Smooth muscle cell of the brain vasculature (primary cell): ENCODE measurements at regions not wholly inside any gene's neighbourhood (a gene's known extent, or its start where the extent isn't known, plus 50 kb on each side); places are given as distances from the start of the nearest gene placed in this dataset.

Experiments
- DNase-seq: peaks from one replicate; pipeline ENCODE4 v3.0.0-alpha.2; 2012; ENCODE audit warnings: low read depth, low spot score

DNA sequence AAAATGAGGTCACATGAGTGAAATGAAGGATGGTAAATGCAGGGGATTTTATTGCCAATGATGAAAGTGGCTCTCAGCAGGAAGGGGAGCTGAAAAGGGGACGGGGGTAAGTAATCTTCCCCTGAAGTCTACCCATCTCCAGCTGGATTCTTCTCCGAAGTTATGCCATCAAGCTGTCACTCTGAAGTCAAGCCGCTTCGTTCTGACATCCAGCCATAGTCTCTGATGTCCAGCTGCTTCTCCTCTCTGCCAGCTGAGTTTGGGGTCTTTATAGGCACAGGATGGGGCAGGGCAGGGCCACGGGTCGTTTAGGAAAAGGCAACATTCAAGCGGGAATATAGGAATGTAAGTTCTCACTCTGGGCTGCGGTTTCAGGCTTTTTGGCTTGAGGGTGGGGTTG is 181.9 kb upstream of the ANO3 start:
- no peak for DNase-seq

DNA sequence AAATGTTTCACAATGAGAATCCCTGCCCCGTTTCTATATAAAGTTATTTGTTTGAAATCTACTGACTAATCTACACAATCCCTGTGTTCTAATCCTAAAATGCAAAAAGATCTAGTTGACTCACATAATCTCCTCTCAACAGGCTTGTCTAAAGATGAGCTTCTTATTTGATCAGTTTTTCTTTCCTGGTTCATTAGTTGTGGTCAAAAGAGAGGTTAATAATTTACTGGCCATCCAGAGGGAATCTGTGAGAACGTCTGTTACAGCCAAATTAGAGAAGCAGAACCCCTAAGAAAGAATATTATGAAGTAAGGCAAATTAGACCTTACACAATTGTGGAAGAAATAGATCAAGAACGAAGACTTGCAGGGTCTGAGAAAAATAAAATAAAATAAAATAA is 173.7 kb upstream of the ANO3 start:
- DNase-seq = no peak

DNA sequence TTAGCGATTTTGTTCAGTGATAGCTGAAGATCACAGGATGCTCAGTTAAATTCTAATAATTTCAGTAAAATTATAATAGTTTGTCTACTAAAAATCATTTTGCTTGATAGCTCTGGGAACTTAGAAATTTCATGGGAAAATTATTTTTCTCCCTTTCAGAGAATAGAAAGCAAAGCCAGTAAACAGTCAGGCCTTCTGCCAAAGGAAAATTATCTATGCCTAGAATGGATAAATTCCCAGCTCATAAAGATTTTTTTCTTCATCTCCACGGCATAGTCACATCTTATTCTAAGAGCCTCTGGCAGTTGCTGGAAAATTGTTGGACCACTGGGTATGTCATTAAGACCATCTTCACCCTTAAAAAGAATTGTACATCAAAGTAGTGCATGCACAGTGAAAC is 169.6 kb upstream of the ANO3 start:
- DNase-seq = no peak

DNA sequence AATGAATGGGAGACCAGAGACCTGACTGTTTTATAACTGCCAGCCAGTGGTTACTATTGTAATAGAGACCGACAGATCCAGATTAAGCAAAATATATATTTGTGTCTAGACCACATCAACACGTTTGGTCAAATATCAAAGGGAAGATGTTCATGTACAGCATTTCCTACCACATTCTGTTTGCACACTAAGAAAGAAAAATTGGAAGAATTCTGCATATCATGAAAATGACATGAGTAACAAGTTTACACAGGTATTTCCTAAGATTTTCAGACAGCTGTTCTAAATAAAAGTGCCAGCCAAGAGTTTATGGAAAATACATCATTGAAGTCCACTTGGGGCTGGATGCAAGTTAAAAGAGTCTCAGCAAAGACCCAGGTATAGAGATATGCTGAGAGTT is 145.5 kb upstream of the ANO3 start:
- no peak for DNase-seq

DNA sequence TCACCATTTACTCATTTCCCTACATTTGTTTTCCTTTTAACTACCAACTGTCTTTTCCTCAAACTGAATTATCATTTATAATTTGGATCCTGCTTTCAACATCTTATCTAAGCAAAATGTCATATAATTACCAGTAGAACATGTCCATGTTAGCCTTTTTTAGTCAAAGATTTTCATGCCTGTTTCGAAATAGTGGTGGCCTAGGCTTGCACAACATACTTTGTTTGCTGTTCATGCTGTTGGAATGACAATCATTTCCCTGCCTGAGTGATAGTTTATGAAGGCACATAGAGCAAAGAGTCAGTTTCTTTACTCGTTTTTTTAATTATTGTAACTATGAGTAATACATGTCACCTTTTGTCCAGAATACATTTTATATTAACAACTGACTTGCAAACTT is 144.3 kb upstream of the ANO3 start:
- no peak for DNase-seq

DNA sequence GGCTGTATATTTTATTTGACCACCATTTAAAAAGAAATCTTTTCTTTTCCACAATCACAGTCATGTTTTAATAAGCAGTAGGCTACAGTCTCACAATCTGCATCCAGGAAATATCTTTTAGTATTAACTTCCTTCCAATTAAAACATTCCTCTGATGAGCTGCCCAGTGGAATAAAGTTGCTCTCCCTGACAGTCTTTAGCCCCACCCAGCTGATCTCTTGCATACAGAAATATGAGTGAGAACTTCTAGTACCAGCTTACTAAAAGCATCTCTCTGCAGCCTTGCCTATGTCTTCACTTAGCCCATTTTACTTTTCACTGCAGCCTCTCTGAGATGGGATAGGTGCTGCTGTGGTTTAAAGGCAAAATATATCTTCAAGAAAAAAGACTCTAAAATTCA is 143.4 kb upstream of the ANO3 start:
- no peak for DNase-seq

DNA sequence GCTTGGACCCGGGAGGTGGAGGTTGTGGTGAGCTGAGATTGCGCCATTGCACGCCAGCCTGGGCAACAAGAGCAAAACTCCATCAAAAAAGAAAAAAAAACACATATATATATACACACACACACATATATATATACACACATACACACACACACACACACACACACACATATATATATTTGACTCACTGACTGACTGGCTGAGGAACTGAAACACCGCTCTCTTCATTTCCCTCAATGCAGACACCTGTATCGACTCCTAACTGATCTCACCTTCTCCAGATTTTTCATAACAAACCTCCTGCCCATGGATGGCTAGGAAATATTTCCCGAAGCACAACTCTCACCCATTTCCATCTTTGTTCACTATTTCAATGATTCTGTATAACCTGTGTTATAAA is 140.7 kb upstream of the ANO3 start:
- no peak for DNase-seq

DNA sequence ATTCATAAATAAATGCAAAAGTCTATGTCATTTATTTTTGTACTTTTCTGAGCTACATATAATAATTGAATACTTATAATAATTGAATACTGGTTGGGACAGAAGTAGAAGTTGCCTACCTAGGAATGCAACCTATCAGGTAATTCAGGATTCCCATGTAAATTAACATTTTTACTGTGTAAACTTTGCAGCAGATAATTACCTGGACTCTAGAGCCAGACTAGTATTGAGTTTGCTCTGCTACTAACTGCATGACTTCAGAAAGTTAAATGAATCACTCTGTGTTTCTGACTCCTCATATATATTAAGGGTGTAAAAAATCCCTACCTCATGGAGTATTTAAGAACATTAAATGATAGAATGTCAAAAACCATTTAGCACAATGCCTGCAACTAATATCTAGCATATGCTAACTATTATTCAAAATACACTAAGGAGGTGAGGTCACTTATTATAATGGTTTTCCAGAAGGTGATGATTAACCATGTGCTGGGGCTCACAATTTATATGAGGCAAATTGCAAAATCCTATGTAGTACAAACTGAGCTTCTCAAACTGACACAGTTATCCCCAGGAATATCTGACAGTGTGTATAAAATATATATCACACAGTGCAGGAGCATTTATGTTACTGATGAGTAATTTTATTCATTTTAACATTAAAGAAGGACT is 138.1 kb upstream of the ANO3 start:
- DNase-seq = no peak

DNA sequence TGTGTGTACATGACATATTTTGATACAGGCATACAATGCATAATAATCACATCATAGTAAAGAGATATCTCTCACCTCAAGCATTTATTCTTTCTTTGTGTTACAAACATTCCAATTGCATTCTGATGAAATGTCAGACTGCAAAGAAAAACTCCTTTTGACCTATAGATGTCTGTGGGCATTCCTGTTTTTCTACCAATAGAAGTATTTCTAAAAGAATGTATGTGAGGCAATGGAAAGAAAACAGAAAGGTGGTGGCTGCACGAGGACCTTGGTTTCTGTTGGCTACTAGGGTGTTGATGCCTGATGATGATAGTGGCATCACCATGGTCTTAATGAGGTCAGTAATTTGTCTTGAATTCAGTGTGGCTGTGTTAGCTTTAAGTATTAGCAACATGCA is 137.0 kb upstream of the ANO3 start:
- no peak for DNase-seq

DNA sequence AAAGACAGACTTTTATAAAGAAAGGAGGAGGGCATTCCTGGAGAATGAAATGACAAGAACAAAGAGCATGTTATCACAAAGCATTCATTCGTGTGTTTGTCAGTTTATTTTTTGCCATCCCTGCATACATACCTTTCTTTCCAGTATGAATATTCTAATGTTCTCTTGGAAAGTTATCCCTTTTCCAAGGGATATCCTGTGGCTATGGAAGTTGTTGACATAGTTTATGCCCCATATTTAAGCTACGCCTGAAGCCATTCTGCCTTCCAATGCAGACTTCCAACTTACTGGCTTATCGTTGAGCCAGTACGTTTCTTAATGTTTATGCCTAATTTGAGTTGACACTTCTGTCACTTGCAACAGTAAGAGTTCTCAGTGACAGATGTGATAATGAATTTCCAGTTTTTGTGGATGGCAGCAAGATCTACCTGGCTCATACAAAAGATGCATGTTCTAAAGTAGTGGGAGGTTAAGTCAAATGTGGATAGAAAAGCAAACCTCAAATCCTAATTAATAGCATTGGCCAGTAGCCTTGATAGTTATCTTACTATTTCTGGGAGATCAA is 133.3 kb upstream of the ANO3 start:
- DNase-seq = no peak

DNA sequence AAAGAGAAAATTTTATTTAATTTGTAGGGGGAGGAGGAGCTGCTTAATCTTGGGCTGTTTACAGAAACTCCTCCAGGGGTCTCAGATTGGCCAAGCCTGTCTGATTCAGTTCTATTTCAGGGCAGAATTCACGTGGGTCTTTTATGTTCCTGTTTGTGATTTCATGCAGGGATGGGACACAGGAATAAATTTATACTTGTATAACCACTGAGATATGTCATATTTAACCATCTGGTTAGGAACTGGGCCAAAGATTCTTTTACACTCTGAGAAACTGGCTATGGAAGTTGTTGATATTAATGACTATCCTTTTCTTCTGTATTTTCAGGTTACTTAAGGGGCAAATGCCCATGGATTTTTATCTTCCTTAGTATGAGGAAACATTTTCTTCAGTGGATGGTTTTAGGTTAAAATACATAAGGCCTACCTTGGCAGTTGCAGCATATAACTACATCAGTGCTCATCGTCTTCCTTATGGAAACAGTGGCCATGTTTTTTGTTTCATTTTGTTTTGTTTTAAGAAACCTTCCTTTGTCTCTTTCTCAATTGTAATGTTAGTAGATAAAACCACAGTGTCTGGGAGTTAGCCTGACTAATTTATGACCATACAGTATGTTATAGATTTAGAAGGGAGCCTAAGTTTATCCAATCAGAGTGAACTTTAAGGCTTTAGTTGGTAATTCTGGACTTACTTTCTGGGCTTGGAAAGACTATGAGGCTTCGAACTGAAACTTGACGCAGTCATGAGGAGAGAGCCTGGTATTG is 132.4 kb upstream of the ANO3 start:
- peak; percentile 71 for DNase-seq

DNA sequence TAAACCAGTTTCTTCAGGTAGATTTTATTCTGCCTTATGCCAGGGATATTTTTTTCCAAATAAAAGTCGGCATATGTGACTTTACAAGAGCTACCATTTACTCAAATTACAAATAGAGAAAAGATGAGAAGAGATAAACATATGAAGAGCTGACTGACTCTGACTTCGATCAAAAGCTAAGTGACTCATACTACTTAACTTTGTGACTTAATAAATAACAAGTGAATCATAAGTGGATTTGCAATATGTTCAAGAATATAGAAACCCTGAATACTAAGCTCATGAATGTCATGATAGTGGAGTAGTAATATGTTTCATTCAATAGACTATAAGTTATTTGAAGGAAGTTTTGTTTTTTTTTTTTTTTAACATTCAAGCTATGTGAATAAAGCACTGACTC is 130.5 kb upstream of the ANO3 start:
- DNase-seq = no peak

DNA sequence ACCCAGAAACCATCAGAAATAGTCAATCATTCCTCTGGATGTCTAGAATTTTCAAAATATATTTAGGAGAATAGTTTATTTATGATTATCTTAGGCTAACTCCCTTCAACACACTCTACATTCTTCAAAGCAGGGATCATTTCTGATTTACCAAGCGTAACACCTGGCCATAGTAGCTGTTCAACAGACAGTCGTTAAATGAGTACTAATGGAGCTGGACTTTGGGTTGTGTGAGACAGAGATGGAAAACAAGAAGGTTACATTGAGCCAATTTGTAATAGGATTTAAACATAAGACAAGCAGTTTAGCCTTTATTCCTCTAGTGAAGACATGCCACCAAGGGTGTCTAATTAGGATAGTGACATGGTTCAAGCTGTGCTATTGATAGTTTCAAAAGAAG is 129.2 kb upstream of the ANO3 start:
- DNase-seq = no peak

DNA sequence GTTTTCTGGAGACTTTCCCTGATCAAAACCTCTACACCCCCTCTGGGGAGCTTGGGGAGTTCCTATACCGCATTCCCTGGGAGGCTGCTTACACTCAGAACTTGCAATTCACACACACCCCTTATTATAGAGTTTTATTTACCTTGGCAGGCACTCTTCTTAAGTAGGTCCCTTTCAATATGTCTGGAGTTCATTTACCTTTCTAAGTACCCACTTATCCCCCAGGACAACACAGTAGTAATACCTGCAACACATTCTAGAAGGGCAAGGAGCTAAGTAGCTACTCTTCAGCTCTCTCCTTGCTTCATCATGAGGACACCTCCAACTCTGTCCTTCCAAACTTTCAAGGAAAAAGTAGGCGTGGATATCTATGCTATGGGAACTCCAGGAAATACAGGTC is 127.8 kb upstream of the ANO3 start:
- no peak for DNase-seq

DNA sequence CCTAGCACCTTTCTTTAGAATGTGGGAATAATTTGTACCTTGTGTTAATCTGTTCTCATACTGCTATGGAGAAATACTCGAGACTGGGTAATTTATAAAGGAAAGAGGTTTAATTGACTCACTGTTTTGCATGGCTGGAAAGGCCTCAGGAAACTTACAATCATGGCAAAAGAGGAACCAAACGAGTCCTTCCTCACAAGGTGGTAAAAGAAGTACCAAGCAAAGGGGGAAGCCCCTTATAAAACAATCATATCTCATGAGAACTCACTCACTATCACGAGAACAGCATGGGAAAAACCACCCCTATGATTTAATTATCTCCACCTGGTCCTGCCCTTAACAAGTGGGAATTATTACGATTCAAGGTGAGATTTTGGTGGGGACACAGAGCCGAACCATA is 127.1 kb upstream of the ANO3 start:
- DNase-seq = no peak

DNA sequence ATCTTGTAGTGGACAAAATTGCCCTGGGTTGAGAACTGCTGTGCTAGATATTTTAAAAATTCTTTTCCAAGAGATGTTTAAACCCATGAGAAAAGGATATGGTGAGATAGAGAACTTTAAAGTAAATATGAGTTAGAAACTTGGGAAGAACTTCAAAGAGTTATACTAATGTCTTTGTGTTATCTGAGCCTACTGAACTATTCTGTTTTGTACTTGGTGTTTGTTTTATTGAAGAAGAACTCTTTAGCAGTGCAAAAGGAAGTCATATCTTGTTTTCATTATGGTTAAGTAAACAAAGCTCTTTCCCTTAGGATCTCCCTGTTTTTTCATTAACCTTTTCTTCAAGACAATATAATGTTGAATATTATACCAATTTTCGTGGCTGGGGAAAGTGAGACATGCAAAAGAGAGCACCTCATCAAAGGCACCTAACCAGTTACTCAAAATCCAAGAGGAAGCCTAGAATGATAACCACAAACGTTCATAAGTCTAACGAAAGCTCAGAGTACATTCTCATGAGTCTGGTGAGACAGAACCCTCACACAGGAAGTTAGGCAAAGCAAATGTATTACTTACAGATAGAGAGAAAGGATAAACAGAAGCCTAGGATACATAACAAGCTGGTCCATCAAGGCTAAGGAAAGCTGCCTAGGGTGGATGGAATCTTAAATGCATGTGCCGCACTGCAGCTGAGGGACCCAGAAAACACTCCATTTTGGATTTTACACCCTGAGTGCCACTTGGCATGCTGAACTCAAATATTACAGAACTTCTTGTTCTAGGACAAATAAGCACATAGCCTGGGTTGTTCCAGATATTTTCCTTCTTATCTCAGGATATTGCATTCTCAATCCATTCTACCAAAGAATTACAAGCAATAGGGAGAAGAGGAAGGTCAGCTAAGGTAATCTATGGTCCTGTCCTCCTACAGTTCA is 112.5 kb upstream of the ANO3 start:
- DNase-seq = no peak

DNA sequence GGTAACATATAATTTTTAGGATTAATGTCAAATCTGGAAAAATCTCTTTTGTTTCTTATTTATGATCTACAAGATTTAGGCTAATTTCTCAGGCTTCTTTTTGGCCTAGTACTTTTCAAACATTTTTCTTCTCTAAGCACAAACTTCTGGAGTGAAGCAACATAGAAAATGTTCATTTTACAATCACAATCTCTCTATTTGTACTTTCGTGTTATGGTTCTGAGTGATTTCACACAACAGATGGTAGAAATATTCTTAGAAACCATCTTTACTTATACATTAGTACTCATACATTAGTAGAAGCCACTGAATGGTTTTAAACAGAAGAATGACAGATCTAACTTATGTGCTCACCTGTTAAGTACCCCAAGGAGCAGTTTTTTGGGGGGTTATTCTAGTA is 106.3 kb upstream of the ANO3 start:
- no peak for DNase-seq

DNA sequence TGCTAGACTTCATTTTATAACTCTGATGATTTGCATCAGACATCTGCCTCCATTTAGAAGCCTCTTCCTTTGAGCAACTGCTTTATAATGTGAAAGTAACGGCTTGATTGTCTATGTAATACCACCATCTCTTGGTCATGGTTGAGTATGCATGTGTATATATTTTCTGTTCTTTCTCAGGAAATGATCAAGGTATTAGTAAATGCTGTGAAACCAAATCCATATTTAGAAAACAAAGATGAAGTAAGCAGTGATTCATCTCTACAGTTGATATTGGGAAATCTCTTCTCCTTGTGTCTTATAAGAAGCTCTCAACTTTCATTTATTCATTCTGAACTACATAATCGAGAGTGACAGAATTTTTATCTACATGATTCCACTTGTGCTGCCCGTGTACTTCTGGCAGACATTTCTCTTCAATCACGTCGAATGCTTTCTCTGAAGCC is 104.6 kb upstream of the ANO3 start:
- DNase-seq = no peak

DNA sequence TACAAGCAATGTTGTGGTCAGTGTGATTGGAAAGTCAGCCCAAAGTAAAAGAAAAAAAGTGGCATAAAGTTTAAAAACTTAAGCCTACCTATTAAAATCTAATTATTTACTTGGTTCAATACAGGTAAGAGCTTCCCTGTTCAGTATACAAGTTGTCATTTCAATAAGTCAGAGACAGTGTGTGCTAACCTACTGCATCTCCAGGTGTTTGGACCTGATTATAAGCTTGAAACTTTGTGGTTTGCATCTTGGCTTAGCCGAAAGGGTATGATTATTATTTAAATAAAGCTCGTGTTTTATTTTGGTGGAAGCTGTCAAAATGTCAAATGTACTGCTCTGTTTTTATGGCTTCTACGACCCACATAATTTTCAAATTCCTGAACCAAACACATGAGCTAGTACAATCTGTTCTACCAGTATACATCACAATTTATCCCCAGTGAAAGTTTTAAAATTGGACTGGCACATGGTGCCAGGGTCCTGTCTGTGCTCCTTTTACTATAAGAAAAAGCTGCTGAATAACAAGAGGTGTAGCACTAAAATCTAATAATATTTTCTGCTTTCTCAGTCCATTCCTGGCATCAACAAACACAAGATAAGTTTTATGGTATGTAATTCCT is 103.9 kb upstream of the ANO3 start:
- no peak for DNase-seq

DNA sequence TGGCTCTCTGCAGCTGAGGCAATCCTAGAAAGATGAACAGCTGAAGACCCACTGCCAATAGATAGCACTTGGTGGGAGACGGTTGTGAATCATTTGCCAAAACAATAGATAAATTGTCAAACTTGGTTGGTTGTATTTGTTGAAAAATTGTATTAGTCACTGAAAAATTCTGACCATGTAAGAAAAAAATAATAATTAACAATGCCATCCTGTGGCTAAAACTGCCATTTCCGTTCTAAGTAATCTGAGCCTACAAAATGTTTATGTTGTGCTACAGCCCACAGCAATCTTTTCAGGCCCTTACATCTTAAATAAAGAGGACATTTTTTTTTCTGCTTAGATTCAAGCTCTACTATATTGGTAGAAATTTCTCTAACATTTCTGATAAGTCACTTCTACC is 103.2 kb upstream of the ANO3 start:
- no peak for DNase-seq

DNA sequence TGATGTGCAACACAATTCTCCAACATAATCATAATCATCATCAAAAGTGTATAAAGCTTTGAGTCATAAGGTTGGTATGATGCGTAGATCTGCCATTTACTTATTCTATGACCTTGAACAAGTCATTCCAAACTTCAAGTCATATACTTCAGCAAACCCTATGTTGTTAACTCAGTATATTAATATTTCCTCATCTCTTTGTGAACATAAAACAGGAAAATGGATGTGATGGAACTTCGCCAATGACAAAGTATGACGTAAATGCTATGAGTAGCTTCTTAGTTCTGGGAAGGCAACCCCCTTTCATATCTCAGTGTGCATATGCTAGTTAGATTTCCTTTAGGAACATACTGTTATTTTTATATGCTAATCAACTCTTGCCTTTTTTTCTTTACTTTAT is 102.7 kb upstream of the ANO3 start:
- no peak for DNase-seq

DNA sequence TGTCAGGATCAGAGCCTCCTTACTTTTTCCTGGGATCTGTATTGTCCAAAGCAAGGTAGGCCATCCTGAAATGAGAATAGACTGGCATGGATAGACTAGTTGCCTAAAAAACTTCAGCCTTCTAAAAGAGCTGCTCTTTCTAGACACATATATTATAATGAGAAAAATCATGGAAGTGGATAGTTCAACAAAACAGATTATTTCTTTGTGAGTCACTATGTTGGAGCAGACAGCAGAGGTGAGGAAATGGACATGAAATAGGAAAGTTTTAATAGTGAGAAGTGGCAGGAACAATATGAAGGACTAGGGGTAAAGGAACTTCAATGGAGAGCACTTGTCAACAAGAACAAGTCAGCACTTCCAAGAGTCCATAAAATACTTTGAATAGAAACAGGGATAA is 101.9 kb upstream of the ANO3 start:
- DNase-seq = no peak
